ENCODE measurements at regions not wholly inside any gene's neighbourhood (a gene's known extent, or its start where the extent isn't known, plus 50 kb on each side); places are given as distances from the start of the nearest gene placed in this dataset.
A peak's percentile ranks its signal among the peaks of the same experiment; 100 is the strongest.

DNA sequence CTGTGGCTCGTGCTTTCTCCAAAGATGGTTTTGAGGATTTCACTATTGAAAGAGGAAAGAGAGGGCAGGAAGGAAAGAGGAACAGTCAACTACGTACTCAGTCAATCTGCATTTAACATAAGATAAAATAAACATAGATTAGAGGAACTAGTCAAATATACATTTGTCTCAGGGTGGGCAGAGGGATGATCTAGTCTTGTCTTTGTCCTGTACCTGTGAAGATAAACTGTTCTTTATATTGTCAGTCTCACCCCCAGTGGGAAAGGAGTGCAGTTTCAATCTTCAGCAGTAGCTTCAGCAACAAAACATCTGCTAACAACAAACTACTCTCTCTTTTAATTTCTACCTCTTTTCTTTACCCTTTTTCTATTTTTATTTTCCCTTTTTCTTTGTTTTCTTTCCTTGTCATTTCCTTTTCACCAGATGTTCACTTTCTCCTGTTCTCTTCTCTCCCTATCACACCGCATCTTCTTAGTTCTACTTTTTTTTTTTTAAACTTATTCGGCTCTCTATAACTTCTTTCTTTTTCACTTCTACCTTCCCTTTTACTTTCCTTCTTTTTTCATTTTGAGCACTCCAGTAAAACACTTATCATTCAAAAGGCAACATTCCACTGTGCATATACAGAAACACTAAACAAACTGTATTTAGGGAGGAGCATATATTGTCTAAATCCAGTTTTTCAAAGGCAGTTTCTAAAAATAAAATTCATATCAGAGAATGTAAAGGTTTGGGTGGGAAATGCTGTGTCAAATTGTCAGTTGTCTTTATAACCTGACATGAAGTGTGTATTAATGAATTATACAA, 51.4 kb upstream of the GUCY1A1 start (continued):
- TF ChIP-seq USF1 (IDR thresholded peaks at IDR 0.05; ENCODE audit: borderline replicate concordance, low read depth) (no peak), FOXJ3 (CRISPR knock-in tag; IDR thresholded peaks at IDR 0.05) (no peak), TAF1 (IDR thresholded peaks at IDR 0.05; ENCODE audit: borderline replicate concordance, low read depth, low read length) (no peak), MXI1 (IDR thresholded peaks at IDR 0.05; ENCODE audit: low read depth, low read length) (no peak), GATA2 (CRISPR knock-in tag; IDR thresholded peaks at IDR 0.05) (no peak)
- TF ChIP-seq, protein P1, sequence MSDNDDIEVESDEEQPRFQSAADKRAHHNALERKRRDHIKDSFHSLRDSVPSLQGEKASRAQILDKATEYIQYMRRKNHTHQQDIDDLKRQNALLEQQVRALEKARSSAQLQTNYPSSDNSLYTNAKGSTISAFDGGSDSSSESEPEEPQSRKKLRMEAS (IDR thresholded peaks at IDR 0.05; ENCODE audit: low read depth) = no peak

DNA sequence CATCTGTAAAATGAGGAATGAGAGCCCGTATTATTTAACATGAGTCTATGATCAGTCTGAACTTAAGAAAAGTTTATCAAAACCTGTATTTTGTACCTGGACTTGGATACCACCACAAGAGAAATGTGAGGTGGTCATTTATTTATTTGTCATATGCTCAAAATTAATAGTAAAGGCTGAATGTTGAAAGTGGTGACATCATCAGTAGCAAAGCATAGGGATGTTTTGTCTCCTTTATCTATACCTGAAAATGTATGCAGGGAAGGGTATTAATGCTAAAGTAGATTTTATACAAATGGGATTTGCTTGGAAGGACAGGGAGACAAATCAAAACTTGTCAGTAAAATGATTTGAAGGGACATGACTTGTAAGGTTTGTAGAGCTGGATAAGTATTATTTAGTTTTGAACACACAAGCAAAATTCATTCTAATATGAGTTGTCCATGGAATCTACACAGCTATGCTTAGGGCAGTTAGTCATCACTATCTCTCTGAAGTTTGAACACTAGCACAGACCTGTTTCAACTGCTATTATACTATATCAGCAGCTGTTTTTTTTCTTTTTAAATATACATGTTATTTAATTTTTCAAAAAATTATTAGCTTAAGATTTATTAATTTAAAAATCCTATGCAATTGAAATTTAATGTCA, 52.4 kb upstream of the GUCY1A1 start:
- Histone ChIP-seq H3K9me3 (no peaks in the 10 kb centered on the region), H2AFZ (ENCODE audit: low read depth) (no peak overlapping the region), H3K4me2 (no peak overlapping the region), H3K36me3 (replicated peaks in 1 of 2; ENCODE audit: control insufficient read depth in 1 of 2, insufficient read depth in 2 of 2, low read length in 1 of 2) (no peaks in the 10 kb centered on the region), H3K27ac (ENCODE audit: low read depth in 2 of 2, low read length in 1 of 2) (no peak overlapping the region), H3K9me2 (no peaks in the 10 kb centered on the region), H3K4me3 (ENCODE audit: low read depth in 2 of 2, low read length in 1 of 2) (no peak overlapping the region), H4K20me1 (ENCODE audit: insufficient read depth) (no peaks in the 10 kb centered on the region), H3F3A (replicated peaks; ENCODE audit: insufficient read depth) (no peaks in the 10 kb centered on the region), H3K4me1 (ENCODE audit: control insufficient read depth in 1 of 2, insufficient read depth in 2 of 2, low read depth in 1 of 2, low read length in 1 of 2) (no peaks in the 10 kb centered on the region), H3K9ac (no peak overlapping the region), H3K79me2 (ENCODE audit: insufficient read depth) (no peaks in the 10 kb centered on the region), H3K27me3 (ENCODE audit: insufficient read depth) (no peaks in the 10 kb centered on the region)
- ChIA-PET POLR2A (no interaction called here), CTCF (interaction anchor here (1.4 kb wide), 1 partner anchor 9 kb away, joined by 4 read pairs; no protein-coding TSS in a partner anchor)
- TF ChIP-seq TEAD4 (IDR thresholded peaks at IDR 0.05; ENCODE audit: borderline replicate concordance, insufficient read depth) = no peak
- TF ChIP-seq FOSL2 (IDR thresholded peaks at IDR 0.05; ENCODE audit: borderline replicate concordance, low read depth) = 0 out of 2 replicates have a peak, but pooled peaks have one; percentile 7
- no peak for DNase-seq
- 81% methylated on average over 1 of the region's 1 CpG for WGBS (ENCODE audit: low lambda C conversion rate)

GRCh38 chr4:155612074-155612473, 54.6 kb upstream of the GUCY1A1 start:
- Histone ChIP-seq H3K4me1 (ENCODE audit: control insufficient read depth in 1 of 2, insufficient read depth in 2 of 2, low read depth in 1 of 2, low read length in 1 of 2) (no peaks in the 10 kb centered on the region), H3K9me2 (no peaks in the 10 kb centered on the region), H3F3A (replicated peaks; ENCODE audit: insufficient read depth) (no peaks in the 10 kb centered on the region), H2AFZ (ENCODE audit: low read depth) (no peak overlapping the region), H3K4me3 (ENCODE audit: low read depth in 2 of 2, low read length in 1 of 2) (no peak overlapping the region), H3K27me3 (ENCODE audit: insufficient read depth) (no peaks in the 10 kb centered on the region), H3K4me2 (no peak overlapping the region), H3K9me3 (no peaks in the 10 kb centered on the region), H3K27ac (ENCODE audit: low read depth in 2 of 2, low read length in 1 of 2) (no peak overlapping the region), H4K20me1 (ENCODE audit: insufficient read depth) (no peaks in the 10 kb centered on the region), H3K36me3 (replicated peaks in 1 of 2; ENCODE audit: control insufficient read depth in 1 of 2, insufficient read depth in 2 of 2, low read length in 1 of 2) (no peaks in the 10 kb centered on the region), H3K9ac (no peak overlapping the region), H3K79me2 (ENCODE audit: insufficient read depth) (no peaks in the 10 kb centered on the region)
- POLR2A ChIA-PET = no interaction called here
- CTCF ChIA-PET = no interaction called here
- no peak for DNase-seq
- WGBS (ENCODE audit: low lambda C conversion rate) = 83% methylated on average over 2 of the region's 2 CpGs
- TF ChIP-seq PBX3 (IDR thresholded peaks at IDR 0.05) (no peak), TEAD4 (IDR thresholded peaks at IDR 0.05; ENCODE audit: borderline replicate concordance, insufficient read depth) (no peak), RFX5 (IDR thresholded peaks at IDR 0.05; ENCODE audit: low read length) (no peak), RCOR1 (IDR thresholded peaks at IDR 0.05; ENCODE audit: low read length) (no peak), ZBTB33 (IDR thresholded peaks at IDR 0.05; ENCODE audit: borderline replicate concordance, low read depth) (no peak), SMC3 (IDR thresholded peaks at IDR 0.05; ENCODE audit: low read depth, low read length) (no peak), NFIC (IDR thresholded peaks at IDR 0.05; ENCODE audit: borderline replicate concordance) (no peak), ELF1 (IDR thresholded peaks at IDR 0.05) (no peak)
- TF ChIP-seq, protein P1 (IDR thresholded peaks at IDR 0.05; ENCODE audit: low read depth) = no peak
- TF ChIP-seq, protein P2, sequence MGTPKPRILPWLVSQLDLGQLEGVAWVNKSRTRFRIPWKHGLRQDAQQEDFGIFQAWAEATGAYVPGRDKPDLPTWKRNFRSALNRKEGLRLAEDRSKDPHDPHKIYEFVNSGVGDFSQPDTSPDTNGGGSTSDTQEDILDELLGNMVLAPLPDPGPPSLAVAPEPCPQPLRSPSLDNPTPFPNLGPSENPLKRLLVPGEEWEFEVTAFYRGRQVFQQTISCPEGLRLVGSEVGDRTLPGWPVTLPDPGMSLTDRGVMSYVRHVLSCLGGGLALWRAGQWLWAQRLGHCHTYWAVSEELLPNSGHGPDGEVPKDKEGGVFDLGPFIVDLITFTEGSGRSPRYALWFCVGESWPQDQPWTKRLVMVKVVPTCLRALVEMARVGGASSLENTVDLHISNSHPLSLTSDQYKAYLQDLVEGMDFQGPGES (IDR thresholded peaks at IDR 0.05; ENCODE audit: low read depth, low read length) = no peak
